ENCODE measurements at regions not wholly inside any gene's neighbourhood (a gene's known extent, or its start where the extent isn't known, plus 50 kb on each side); places are given as distances from the start of the nearest gene placed in this dataset.

DNA sequence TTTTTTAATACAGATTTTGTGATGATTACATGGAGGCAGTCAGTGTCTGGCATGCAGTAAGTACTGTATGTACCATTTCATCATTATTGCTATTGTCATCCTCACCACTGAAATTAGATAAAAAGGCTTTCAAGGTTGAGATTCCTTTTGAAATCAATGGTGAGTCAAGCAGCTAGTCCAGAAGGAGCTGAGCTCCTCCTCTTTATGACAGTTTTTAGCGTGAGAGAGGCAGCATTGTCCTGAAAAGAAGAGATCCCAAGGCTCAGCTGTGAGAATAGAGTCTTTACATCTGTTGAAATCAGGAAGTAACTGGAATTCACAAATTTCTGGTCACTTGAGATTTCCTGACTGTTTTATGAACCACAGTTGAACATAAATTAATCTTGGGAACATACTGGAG is 161.9 kb downstream of the PAX1 start:
- Histone ChIP-seq H3F3A (ENCODE audit: insufficient read depth) (no peaks in the 10 kb centered on the region), H3K27me3 (ENCODE audit: low read length) (no peaks in the 10 kb centered on the region), H4K20me1 (ENCODE audit: low read depth, low read length) (no peaks in the 10 kb centered on the region), H3K9me3 (ENCODE audit: insufficient read depth, low read length) (no peaks in the 10 kb centered on the region), H3K4me3 (ENCODE audit: insufficient read depth, low read length, poor library complexity, severe bottlenecking) (no peak overlapping the region), H3K27ac (ENCODE audit: low read depth, low read length) (no peak overlapping the region), H3K4me2 (ENCODE audit: low read depth, low read length, poor library complexity, severe bottlenecking) (no peak overlapping the region), H3K9ac (ENCODE audit: low read length) (no peak overlapping the region), H3K79me2 (ENCODE audit: insufficient read depth, low read length) (no peaks in the 10 kb centered on the region), H2AFZ (ENCODE audit: low read depth, low read length, severe bottlenecking) (no peak overlapping the region), H3K9me2 (replicated peaks; ENCODE audit: insufficient read depth, low read length) (no peaks in the 10 kb centered on the region), H3K36me3 (ENCODE audit: low read length) (no peaks in the 10 kb centered on the region)
- TF ChIP-seq EZH2phosphoT487 (conservative IDR thresholded peaks at IDR 0.05; ENCODE audit: low read length), result no peak
- TF ChIP-seq, protein P1, sequence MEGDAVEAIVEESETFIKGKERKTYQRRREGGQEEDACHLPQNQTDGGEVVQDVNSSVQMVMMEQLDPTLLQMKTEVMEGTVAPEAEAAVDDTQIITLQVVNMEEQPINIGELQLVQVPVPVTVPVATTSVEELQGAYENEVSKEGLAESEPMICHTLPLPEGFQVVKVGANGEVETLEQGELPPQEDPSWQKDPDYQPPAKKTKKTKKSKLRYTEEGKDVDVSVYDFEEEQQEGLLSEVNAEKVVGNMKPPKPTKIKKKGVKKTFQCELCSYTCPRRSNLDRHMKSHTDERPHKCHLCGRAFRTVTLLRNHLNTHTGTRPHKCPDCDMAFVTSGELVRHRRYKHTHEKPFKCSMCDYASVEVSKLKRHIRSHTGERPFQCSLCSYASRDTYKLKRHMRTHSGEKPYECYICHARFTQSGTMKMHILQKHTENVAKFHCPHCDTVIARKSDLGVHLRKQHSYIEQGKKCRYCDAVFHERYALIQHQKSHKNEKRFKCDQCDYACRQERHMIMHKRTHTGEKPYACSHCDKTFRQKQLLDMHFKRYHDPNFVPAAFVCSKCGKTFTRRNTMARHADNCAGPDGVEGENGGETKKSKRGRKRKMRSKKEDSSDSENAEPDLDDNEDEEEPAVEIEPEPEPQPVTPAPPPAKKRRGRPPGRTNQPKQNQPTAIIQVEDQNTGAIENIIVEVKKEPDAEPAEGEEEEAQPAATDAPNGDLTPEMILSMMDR (IDR thresholded peaks at IDR 0.05; ENCODE audit: insufficient read depth, low read length, poor library complexity, severe bottlenecking), result no peak

DNA sequence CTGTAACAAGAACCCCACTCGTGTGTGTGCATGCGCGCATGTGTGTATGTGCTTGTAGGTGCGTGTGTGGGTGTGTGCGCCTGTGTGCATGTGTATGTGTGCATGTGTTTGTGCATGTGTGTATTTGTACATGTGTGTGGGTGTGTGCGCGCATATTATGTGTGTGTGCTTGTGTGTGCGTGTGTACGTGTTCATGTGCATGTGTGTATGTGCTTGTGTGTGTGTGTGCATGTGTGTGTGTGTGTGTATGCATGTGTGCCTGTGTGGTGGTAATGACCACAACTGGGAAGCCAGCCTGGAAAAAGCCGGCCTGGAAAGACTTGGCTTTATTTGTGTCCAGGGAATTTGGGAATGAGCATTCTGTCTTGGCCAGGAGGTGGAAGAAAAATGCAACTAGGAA is 157.5 kb downstream of the PAX1 start:
- Histone ChIP-seq H3K27ac (ENCODE audit: low read depth, low read length) (no peak overlapping the region), H3K4me2 (ENCODE audit: low read depth, low read length, poor library complexity, severe bottlenecking) (no peak overlapping the region), H4K20me1 (ENCODE audit: low read depth, low read length) (no peaks in the 10 kb centered on the region), H3K9ac (ENCODE audit: low read length) (no peak overlapping the region), H3K9me2 (replicated peaks; ENCODE audit: insufficient read depth, low read length) (no peaks in the 10 kb centered on the region), H3F3A (ENCODE audit: insufficient read depth) (no peaks in the 10 kb centered on the region), H3K4me3 (ENCODE audit: insufficient read depth, low read length, poor library complexity, severe bottlenecking) (no peak overlapping the region), H3K36me3 (ENCODE audit: low read length) (no peaks in the 10 kb centered on the region), H3K9me3 (ENCODE audit: insufficient read depth, low read length) (no peaks in the 10 kb centered on the region), H3K79me2 (ENCODE audit: insufficient read depth, low read length) (no peaks in the 10 kb centered on the region), H2AFZ (ENCODE audit: low read depth, low read length, severe bottlenecking) (no peak overlapping the region), H3K27me3 (ENCODE audit: low read length) (no peaks in the 10 kb centered on the region)
- TF ChIP-seq EZH2phosphoT487 (conservative IDR thresholded peaks at IDR 0.05; ENCODE audit: low read length), result no peak
- TF ChIP-seq, protein P1 (IDR thresholded peaks at IDR 0.05; ENCODE audit: insufficient read depth, low read length, poor library complexity, severe bottlenecking), result no peak

DNA sequence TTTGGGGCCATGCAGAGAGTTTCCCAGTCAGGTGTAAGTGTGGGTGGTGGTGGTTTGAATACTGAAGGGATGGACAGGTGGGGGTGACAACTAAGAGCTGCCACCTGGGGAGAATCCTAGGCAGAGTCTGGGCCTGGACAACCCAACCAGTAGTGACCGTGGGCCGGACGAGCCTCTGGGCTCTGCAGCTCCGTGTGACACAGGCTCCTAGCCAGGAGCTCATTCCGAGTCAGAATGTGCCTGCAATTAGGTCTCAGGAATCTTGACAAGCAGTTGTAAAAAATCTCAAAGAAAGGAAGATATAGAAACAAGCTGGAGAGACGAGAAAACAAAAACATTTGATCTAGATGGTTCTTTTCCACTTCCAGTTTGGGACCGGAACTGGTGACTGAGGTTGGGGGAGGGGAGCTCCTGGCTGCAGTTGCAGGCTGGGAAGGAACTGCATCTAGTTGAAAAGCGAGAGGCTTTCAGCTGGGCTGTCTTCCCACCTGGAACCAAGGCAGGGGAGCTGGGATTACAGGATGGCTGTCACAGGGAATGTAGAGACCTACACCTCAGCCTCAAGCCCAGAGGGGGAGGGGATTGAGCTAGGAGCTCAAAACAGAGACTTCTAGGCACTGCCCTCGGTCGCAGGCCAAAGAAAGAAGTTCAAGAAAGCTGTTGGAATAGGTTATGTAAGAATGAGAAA is 156.9 kb downstream of the PAX1 start:
- no peak overlapping the region for H3K9ac ChIP-seq (ENCODE audit: low read length)
- no peak overlapping the region for H3K4me2 ChIP-seq (ENCODE audit: low read depth, low read length, poor library complexity, severe bottlenecking)
- H3K9me2 ChIP-seq (replicated peaks; ENCODE audit: insufficient read depth, low read length), result no peaks in the 10 kb centered on the region
- no peaks in the 10 kb centered on the region for H3K79me2 ChIP-seq (ENCODE audit: insufficient read depth, low read length)
- TF ChIP-seq, protein P1 (IDR thresholded peaks at IDR 0.05; ENCODE audit: insufficient read depth, low read length, poor library complexity, severe bottlenecking), result no peak
- TF ChIP-seq EZH2phosphoT487 (conservative IDR thresholded peaks at IDR 0.05; ENCODE audit: low read length), result no peak
- H3K9me3 ChIP-seq (ENCODE audit: insufficient read depth, low read length), result no peaks in the 10 kb centered on the region
- H3K27me3 ChIP-seq (ENCODE audit: low read length), result no peaks in the 10 kb centered on the region
- H3F3A ChIP-seq (ENCODE audit: insufficient read depth), result no peaks in the 10 kb centered on the region
- no peak overlapping the region for H2AFZ ChIP-seq (ENCODE audit: low read depth, low read length, severe bottlenecking)
- no peak overlapping the region for H3K4me3 ChIP-seq (ENCODE audit: insufficient read depth, low read length, poor library complexity, severe bottlenecking)
- H3K36me3 ChIP-seq (ENCODE audit: low read length), result no peaks in the 10 kb centered on the region
- no peak overlapping the region for H3K27ac ChIP-seq (ENCODE audit: low read depth, low read length)
- H4K20me1 ChIP-seq (ENCODE audit: low read depth, low read length), result no peaks in the 10 kb centered on the region
